Stomach smooth muscle (tissue), 2 donors: ENCODE measurements at regions not wholly inside any gene's neighbourhood (a gene's known extent, or its start where the extent isn't known, plus 50 kb on each side); places are given as distances from the start of the nearest gene placed in this dataset.

Experiments used
- H3K27ac ChIP-seq: one replicate; pipeline ENCODE4 v1.7.0; 2013; ENCODE audit warnings: mild to moderate bottlenecking, low read length, inconsistent platforms
- H3K27me3 ChIP-seq, 2 donors: one replicate each; pipeline ENCODE4 v1.7.0; 2013; ENCODE audit warnings: low read length in 2 of 2; ENCODE audit not compliant: insufficient read depth in 2 of 2, control insufficient read depth in 1 of 2
- H3K36me3 ChIP-seq, 2 donors: one replicate each; pipeline ENCODE4 v1.7.0; 2013; ENCODE audit warnings: low read length in 2 of 2; ENCODE audit not compliant: control insufficient read depth in 2 of 2, insufficient read depth in 2 of 2
- H3K4me1 ChIP-seq: one replicate; pipeline ENCODE4 v1.7.0; 2013; ENCODE audit warnings: low read length; ENCODE audit not compliant: control insufficient read depth, insufficient read depth
- H3K4me3 ChIP-seq, 2 donors: one replicate each; pipeline ENCODE4 v1.7.0; 2013; ENCODE audit warnings: low read length in 2 of 2
- H3K9ac ChIP-seq, 2 donors: one replicate each; pipeline ENCODE4 v1.7.0; 2013; ENCODE audit warnings: low read length in 2 of 2, mild to moderate bottlenecking in 1 of 2
- H3K9me3 ChIP-seq, 2 donors: one replicate each; pipeline ENCODE4 v1.7.0; 2013; ENCODE audit warnings: low read length in 2 of 2; ENCODE audit not compliant: control insufficient read depth in 2 of 2
- donor health status: healthy.
- donor health status: Pancreatic carcinoma.

DNA sequence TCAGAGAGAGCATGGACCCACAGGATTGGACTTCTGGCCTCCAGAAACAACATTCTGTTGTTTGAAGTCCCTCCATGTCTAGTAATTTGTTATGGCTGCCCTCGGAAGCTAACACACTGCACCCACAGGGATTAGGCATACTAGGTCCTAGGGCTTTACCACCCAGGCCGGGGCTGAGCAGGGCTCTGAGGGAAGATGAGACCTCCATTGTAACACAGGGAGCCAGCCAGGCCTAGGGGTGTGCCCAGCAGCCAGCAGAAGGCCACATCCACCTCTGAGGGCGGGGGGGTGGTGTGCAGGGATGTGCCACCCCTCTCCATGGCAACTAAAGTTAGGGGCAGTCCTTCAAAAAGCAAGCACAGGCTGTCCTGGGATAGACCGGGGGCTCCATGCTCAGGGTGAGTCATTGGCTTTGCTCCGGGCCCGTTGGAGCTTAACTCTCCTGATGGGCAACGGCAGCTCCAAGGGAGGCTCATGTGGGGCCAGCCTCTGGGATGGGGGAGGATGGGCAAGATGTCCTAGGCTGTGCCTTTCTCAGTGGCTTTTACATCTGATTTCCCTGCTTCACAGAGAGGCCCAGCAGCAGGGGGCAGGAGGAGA, 96.6 kb upstream of the GPR26 start:
- H3K4me1 ChIP-seq: no peaks in the 10 kb centered on the region
- no peak overlapping the region for H3K9ac ChIP-seq
- no peak overlapping the region for H3K4me3 ChIP-seq
- no peaks in the 10 kb centered on the region for H3K36me3 ChIP-seq
- H3K9me3 ChIP-seq: peaks cover 0 to 3% of the 10 kb centered on the region in 2 donors
- H3K27ac ChIP-seq: no peak overlapping the region
- peaks cover 41 to 46% of the 10 kb centered on the region in 2 donors for H3K27me3 ChIP-seq

DNA sequence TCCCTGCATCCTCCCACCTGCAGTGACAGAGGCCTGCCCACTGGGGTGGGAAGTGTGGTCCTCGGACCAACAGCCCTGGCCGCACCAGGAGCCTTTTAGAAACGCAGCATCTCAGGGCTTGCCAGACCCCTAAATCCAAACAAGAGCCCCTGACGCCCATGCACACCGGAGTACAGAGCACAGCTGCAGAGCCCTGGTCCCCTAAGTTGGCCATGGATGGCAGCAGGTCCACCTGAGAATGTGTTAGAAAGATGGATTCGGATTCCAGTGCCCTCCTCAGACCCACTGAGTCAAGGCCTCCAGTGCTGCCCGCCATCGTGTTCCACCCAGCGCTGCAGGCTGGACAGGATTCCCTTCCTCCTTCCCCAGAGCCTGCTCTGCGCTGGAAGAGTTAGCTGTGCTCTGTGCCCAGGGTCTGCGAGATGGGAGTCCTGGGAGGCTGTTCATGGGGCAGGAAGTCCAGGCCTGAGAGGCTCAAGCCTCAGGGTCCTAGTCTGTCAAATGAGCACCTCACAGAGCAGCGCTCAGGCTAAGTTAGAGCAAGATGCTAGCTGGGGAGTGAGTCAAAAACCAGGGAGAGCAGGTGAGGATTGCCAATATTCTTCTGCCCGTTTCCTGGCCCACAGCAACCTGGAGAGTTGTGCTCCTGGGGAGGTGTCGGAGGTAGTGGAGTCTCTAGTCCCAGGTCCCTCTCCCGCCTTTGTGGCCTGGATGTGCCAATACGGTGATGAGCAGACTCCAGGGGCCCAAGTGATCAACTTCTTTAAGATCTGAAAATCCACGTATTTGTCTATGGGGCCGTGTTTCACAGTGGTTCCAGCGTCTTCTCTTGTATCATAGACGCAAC, 95.9 kb upstream of the GPR26 start:
- H3K36me3 ChIP-seq: no peaks in the 10 kb centered on the region
- peaks cover 40 to 46% of the 10 kb centered on the region in 2 donors for H3K27me3 ChIP-seq

DNA sequence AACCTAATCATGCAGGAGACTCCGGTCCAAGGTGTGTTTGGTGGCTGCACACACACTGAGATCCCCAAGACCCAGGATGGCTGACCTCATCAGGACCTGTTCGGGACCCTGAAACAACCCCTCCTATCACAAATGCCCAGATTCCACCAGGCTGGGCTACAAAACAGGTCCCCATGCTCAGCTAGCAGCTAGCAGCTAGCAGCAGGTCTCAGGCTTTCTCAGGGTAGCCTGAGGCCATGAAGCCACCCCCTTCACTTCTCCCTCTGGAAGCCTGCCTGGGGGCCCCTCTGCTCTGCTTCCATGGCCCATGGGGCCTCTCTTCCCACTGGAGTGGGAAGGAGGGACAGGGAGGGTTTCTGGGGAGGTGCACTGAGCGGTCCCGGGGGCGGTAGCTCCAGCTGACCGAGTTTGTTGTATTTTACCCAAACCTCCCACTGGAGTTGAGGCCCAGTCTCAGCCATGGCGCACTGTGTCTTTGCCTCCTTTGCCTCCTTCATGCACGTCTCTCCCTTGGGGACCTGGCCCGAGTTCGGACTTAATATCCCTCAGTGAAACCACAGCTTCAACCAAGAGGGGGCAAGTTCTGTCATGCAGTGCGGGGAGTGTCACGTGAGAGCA, 95.1 kb upstream of the GPR26 start:
- Histone ChIP-seq H3K27me3 (peaks cover 40 to 43% of the 10 kb centered on the region in 2 donors), H3K36me3 (no peaks in the 10 kb centered on the region), H3K9me3 (peaks cover 0 to 6% of the 10 kb centered on the region in 2 donors), H3K4me1 (no peaks in the 10 kb centered on the region), H3K27ac (no peak overlapping the region), H3K4me3 (no peak overlapping the region), H3K9ac (no peak overlapping the region)

More for the DNA sequence above, 95.9 kb upstream of the GPR26 start:
- H3K9me3 ChIP-seq: peaks cover 0 to 5% of the 10 kb centered on the region in 2 donors
- H3K9ac ChIP-seq: no peak overlapping the region
- no peak overlapping the region for H3K27ac ChIP-seq
- H3K4me3 ChIP-seq: no peak overlapping the region
- H3K4me1 ChIP-seq: no peaks in the 10 kb centered on the region

DNA sequence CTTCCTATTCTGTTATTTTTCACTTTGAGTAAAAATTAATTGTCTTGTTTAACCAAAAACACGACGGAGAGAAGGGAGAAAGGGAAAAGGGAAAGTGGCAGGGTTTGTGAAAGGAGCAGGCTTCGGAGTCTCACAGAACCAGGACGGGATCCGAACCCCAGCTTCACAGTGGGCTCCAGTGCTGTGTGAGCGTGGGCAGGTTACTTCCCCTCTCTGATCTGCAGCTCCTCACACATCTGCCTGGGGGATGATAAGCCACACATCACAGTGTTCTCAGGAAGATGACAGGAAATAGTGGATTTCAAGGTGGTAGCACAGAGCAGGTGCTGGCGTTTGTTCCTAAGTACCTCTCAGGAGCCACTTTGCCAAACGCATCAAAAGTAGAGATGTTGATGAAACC, 94.2 kb upstream of the GPR26 start:
- H3K4me3 ChIP-seq: no peak overlapping the region
- H3K4me1 ChIP-seq: no peaks in the 10 kb centered on the region
- no peak overlapping the region for H3K27ac ChIP-seq
- no peak overlapping the region for H3K9ac ChIP-seq
- H3K36me3 ChIP-seq: no peaks in the 10 kb centered on the region
- peaks cover 0 to 3% of the 10 kb centered on the region in 2 donors for H3K9me3 ChIP-seq
- H3K27me3 ChIP-seq: peaks cover 37 to 40% of the 10 kb centered on the region in 2 donors

DNA sequence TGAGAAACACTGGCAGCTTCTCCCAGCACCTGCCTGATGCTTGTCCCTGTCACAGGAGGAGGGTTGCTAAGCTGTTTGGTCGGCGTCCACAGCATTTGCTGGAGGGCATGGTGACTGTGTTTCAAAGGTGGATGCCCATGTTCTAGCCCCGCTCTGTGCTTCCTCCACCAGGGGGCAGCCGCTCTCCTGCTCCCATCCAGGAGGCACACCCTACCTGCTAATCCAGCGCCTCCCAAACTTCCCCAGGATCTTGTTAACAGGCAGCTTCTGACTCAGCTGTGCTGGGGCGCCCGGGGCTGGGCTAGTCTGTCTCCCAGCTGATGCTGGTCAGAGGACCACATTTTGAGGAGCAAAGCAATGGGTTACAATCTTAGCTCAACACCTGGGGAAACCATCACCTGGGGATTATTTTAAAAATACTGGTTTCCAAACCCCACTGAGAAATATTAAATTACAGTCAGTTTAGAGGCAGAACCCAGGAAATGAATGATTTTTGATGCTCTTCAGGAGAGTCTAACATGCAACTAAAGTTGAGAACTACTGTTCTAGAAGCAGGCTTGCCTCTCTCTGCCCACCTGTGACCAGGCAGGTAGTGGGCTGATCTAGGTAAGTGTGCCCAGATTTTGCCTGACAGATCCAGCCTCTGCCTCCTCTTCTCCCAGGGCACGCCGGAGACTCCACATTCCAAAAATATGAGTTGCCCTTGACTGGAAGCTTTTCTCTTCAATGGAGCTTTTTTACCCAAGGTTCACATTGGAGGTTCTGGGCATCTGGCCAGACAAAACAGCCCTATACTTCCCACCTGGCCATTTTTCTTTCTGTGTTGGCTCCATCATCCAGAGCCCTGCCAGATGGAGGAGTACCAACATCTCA, 92.7 kb upstream of the GPR26 start:
- H3K27ac ChIP-seq: no peak overlapping the region
- H3K9me3 ChIP-seq: peaks cover 0 to 3% of the 10 kb centered on the region in 2 donors
- no peaks in the 10 kb centered on the region for H3K36me3 ChIP-seq
- no peak overlapping the region for H3K4me3 ChIP-seq
- no peaks in the 10 kb centered on the region for H3K4me1 ChIP-seq
- H3K27me3 ChIP-seq: peaks cover 31 to 38% of the 10 kb centered on the region in 2 donors
- H3K9ac ChIP-seq: no peak overlapping the region

DNA sequence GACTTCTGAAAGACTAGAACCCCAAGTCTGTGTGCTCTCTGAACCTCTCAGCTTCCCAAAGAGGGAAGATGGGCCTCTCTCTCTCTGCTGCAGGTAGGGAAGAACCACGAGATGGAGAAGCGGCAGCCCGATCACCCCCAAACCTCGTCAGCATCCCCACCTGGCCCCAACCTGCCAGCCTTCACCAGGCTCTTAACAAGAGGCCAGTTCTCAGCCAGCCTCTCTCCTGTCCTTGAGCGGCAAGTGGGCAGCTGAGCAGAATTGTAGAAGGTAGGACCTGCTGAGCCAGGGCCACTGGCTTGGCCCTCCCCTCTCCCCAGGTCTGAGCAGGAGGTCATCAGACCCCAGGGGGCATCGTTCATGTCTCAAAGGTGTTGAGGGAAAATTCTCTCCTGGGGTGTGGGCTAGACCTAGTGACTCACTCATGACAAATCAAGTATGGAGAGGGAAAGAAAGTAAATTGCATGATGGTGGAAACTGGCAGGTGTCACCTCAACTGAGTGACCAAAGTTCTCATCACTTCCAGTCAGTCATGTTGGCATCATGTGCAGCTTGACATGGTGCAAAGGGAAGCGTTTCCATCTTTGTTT, 92.0 kb upstream of the GPR26 start:
- H3K9ac ChIP-seq: no peak overlapping the region
- H3K27me3 ChIP-seq: peaks cover 31 to 38% of the 10 kb centered on the region in 2 donors
- no peaks in the 10 kb centered on the region for H3K4me1 ChIP-seq
- H3K27ac ChIP-seq: no peak overlapping the region
- no peak overlapping the region for H3K4me3 ChIP-seq
- peaks cover 0 to 3% of the 10 kb centered on the region in 2 donors for H3K9me3 ChIP-seq
- no peaks in the 10 kb centered on the region for H3K36me3 ChIP-seq

DNA sequence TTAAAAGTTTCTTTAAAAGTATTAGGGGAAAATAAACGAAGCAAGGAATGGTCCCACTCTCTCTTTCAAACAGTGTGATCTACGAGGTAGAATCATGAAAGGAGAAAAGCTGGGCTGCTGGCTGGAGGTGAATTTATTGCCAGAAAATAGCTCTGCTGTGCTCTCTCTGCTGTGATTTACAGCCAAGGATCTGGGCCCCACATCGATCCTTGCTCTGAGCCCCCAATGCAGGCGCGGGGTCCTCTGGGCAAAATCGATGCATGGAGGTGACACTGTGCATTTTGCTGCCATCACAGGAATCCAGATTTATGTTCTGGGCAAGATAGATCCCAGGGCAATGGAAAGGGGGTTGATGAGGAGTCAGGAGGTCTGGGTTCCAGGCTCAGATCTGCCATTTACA, 91.0 kb upstream of the GPR26 start:
- H3K9me3 ChIP-seq: peaks cover 0 to 3% of the 10 kb centered on the region in 2 donors
- no peak overlapping the region for H3K27ac ChIP-seq
- no peak overlapping the region for H3K4me3 ChIP-seq
- peaks cover 31 to 34% of the 10 kb centered on the region in 2 donors for H3K27me3 ChIP-seq
- H3K4me1 ChIP-seq: no peaks in the 10 kb centered on the region
- H3K36me3 ChIP-seq: no peaks in the 10 kb centered on the region
- H3K9ac ChIP-seq: no peak overlapping the region

DNA sequence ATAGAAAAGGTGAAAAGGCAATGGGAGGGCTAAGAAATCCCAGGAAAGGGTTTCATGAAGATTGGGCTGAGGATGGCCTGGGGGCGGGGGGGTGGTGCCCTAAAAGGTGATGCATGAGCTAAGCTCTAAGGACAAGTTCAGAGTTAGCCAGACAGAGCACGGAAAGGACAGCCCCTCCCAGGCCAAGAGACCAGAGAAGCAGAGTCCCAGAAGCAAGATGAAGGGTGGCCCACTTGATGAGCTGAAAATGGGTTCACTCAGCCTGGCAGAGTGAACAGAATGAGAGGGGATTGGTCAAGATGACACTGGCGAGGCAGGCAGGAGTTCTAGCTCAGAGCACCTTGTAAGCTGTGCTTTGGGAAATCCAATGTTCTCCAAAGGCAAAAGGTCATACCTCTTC, 89.4 kb upstream of the GPR26 start:
- no peaks in the 10 kb centered on the region for H3K4me1 ChIP-seq
- H3K9me3 ChIP-seq: peaks cover 0 to 3% of the 10 kb centered on the region in 2 donors
- H3K9ac ChIP-seq: no peak overlapping the region
- no peaks in the 10 kb centered on the region for H3K36me3 ChIP-seq
- no peak overlapping the region for H3K27ac ChIP-seq
- no peak overlapping the region for H3K4me3 ChIP-seq
- peaks cover 17 to 25% of the 10 kb centered on the region in 2 donors for H3K27me3 ChIP-seq

DNA sequence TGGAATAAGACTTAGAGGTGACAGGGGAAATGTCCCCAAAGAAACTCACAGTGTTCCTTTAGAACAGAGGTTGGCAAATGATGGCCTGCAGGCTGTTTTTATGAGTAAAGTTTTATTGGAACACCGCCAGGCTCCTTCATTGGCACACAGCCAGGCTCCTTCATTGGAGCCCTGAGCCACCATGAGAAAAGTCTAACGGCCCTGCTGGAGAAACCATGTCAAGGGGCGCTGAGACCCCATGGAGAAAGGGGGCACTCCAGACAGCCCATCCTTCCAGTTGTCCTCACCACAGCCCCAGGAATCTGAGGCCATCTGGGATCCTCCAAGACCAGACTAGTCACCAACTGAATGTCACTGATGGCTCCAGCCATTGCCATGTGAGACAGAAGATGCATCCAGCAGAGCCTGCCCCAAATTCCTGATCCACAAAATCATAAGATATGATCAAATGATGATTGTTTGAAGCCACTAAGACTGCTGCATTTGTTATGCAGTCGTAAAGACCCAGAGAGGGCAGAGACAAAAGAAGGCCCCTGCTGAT, 88.2 kb upstream of the GPR26 start:
- Histone ChIP-seq H3K27me3 (peaks cover 12 to 19% of the 10 kb centered on the region in 2 donors), H3K4me3 (no peak overlapping the region), H3K9ac (no peak overlapping the region)

DNA sequence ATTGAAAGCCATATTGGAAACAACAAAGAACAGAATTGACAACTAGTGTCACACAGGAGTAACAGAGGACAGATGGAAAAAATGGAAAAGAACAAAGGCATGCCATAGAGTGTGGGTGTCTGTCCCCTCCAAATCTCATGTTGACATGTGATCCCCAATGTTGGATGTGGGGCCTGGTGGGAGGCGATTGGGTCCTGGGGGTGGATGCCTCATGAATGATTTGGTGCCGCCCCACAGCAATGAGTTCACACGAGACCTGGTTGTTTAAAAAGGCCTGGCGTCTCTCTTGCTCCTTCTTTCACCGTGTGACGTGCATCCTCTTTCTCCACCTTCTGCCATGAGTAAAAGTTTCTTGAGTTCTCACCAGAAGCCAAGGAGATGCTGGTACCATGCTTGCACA, 87.4 kb upstream of the GPR26 start:
- Histone ChIP-seq H3K36me3 (no peaks in the 10 kb centered on the region), H3K4me3 (no peak overlapping the region), H3K27ac (no peak overlapping the region), H3K4me1 (peaks cover 18% of the 10 kb centered on the region), H3K27me3 (peaks cover 7 to 11% of the 10 kb centered on the region in 2 donors), H3K9me3 (peaks cover 0 to 3% of the 10 kb centered on the region in 2 donors), H3K9ac (no peak overlapping the region)

More for the DNA sequence above, 88.2 kb upstream of the GPR26 start:
- H3K9me3 ChIP-seq: peaks cover 0 to 3% of the 10 kb centered on the region in 2 donors
- H3K4me1 ChIP-seq: peaks cover 11% of the 10 kb centered on the region
- no peak overlapping the region for H3K27ac ChIP-seq
- no peaks in the 10 kb centered on the region for H3K36me3 ChIP-seq
